ENCODE measurements at regions not wholly inside any gene's neighbourhood (a gene's known extent, or its start where the extent isn't known, plus 50 kb on each side); places are given as distances from the start of the nearest gene placed in this dataset.

DNA sequence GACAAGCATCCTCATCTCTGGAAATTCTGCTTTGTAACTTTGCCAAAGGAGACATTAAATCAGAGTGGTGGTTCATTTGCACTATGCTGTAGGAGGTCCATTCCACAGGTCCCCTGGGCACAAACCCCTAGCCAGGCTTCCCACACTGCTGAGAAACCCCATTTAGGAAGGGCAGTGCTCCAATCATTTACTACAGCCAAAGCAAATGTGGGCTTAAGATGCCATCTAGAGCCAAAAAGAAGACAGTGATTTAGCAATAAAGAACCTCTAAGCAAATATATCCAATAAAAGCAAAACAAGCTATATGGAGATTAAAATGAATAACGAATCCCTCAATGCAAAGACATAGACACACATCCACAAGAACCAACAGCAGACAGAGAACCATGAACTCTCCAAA, 129.0 kb upstream of the ALDH1B1 start:
- DNase-seq (ENCODE audit: low spot score) (no peak), ATAC-seq (no peak; the same call in 1 of the 2 replicates)
- POLR2A ChIA-PET, result no interaction called here
- no peak overlapping the region for H3K27ac Mint-ChIP-seq
- H3K36me3 Mint-ChIP-seq, result no peaks in the 10 kb centered on the region
- H3K4me3 Mint-ChIP-seq, result no peak overlapping the region
- H3K4me1 Mint-ChIP-seq, result no peaks in the 10 kb centered on the region
- TF ChIP-seq ZNF416 (CRISPR knock-in tag; IDR thresholded peaks at IDR 0.05) (no peak), CREB1 (CRISPR knock-in tag; IDR thresholded peaks at IDR 0.05) (no peak), JUN (CRISPR knock-in tag; IDR thresholded peaks at IDR 0.05) (no peak), GRHL2 (CRISPR knock-in tag; IDR thresholded peaks at IDR 0.05; ENCODE audit: insufficient replicate concordance, severe bottlenecking) (no peak)
- TF ChIP-seq, protein P1, sequence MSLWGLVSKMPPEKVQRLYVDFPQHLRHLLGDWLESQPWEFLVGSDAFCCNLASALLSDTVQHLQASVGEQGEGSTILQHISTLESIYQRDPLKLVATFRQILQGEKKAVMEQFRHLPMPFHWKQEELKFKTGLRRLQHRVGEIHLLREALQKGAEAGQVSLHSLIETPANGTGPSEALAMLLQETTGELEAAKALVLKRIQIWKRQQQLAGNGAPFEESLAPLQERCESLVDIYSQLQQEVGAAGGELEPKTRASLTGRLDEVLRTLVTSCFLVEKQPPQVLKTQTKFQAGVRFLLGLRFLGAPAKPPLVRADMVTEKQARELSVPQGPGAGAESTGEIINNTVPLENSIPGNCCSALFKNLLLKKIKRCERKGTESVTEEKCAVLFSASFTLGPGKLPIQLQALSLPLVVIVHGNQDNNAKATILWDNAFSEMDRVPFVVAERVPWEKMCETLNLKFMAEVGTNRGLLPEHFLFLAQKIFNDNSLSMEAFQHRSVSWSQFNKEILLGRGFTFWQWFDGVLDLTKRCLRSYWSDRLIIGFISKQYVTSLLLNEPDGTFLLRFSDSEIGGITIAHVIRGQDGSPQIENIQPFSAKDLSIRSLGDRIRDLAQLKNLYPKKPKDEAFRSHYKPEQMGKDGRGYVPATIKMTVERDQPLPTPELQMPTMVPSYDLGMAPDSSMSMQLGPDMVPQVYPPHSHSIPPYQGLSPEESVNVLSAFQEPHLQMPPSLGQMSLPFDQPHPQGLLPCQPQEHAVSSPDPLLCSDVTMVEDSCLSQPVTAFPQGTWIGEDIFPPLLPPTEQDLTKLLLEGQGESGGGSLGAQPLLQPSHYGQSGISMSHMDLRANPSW (CRISPR knock-in tag; conservative IDR thresholded peaks at IDR 0.05; ENCODE audit: low read depth), result no peak
- CTCF ChIA-PET, result interaction anchor here (0.6 to 2.9 kb wide), 18 partner anchors 9 to 479 kb away, joined by 3 to 37 read pairs (median 4); partner anchors contain the start of genes EXOSC3 and SLC25A51
- peaks cover 34% of the 10 kb centered on the region for H3K27me3 Mint-ChIP-seq (ENCODE audit: low read depth)
- peaks cover 22% of the 10 kb centered on the region for H3K9me3 Mint-ChIP-seq

DNA sequence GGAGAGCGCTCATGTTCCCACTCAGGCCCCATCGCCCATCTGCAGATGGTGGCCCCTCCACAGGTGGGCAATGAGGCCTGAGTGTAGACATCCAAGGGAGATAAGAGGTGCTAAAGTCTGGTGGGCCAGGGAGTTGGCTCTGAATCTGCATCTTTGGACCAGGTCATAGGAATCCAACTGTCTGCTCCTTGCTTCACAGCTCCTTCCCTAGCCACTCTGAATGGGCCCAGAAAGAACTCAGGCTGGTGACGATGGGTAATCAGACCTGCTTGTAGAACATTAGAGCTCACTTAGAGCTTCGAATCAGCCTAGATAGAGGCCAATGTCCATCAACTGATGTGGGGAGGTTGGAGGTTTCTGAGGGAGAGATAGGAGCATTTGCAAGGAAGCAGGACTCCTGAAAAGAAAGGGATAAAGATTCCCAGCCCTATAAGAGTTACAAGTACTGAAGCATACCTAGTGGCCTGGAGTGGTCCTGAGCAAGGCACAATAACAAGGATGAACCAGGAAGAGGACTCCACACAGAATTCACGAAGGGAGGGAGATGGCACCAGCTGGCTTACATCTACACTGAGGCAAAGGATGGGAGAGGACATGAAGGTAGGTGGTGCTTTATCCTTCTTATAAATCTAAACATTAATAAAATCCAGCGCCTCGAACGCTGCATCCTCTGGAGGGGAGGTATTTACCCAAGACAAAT, 132.8 kb upstream of the ALDH1B1 start:
- ChIA-PET CTCF (no interaction called here), POLR2A (no interaction called here)
- Mint-ChIP-seq H3K9me3 (peaks cover 7% of the 10 kb centered on the region; the same call in 1 of the 2 replicates), H3K36me3 (no peaks in the 10 kb centered on the region), H3K27me3 (ENCODE audit: low read depth) (peaks cover 32% of the 10 kb centered on the region), H3K27ac (no peak overlapping the region), H3K4me3 (no peak overlapping the region), H3K4me1 (no peaks in the 10 kb centered on the region)
- TF ChIP-seq ZNF396 (CRISPR knock-in tag; IDR thresholded peaks at IDR 0.05; ENCODE audit: borderline replicate concordance) (no peak), ZNF138 (CRISPR knock-in tag; conservative IDR thresholded peaks at IDR 0.05) (no peak), CREM (CRISPR knock-in tag; IDR thresholded peaks at IDR 0.05) (no peak), ZNF317 (CRISPR knock-in tag; IDR thresholded peaks at IDR 0.05; ENCODE audit: borderline replicate concordance, low read depth) (no peak), ESRRA (CRISPR knock-in tag; IDR thresholded peaks at IDR 0.05; ENCODE audit: borderline replicate concordance) (no peak), JAZF1 (CRISPR knock-in tag; IDR thresholded peaks at IDR 0.05) (no peak), ETV6 (CRISPR knock-in tag; IDR thresholded peaks at IDR 0.05) (no peak), ZNF416 (CRISPR knock-in tag; IDR thresholded peaks at IDR 0.05) (no peak), SMAD3 (CRISPR knock-in tag; IDR thresholded peaks at IDR 0.05; ENCODE audit: borderline replicate concordance) (no peak)
- TF ChIP-seq, protein P2, sequence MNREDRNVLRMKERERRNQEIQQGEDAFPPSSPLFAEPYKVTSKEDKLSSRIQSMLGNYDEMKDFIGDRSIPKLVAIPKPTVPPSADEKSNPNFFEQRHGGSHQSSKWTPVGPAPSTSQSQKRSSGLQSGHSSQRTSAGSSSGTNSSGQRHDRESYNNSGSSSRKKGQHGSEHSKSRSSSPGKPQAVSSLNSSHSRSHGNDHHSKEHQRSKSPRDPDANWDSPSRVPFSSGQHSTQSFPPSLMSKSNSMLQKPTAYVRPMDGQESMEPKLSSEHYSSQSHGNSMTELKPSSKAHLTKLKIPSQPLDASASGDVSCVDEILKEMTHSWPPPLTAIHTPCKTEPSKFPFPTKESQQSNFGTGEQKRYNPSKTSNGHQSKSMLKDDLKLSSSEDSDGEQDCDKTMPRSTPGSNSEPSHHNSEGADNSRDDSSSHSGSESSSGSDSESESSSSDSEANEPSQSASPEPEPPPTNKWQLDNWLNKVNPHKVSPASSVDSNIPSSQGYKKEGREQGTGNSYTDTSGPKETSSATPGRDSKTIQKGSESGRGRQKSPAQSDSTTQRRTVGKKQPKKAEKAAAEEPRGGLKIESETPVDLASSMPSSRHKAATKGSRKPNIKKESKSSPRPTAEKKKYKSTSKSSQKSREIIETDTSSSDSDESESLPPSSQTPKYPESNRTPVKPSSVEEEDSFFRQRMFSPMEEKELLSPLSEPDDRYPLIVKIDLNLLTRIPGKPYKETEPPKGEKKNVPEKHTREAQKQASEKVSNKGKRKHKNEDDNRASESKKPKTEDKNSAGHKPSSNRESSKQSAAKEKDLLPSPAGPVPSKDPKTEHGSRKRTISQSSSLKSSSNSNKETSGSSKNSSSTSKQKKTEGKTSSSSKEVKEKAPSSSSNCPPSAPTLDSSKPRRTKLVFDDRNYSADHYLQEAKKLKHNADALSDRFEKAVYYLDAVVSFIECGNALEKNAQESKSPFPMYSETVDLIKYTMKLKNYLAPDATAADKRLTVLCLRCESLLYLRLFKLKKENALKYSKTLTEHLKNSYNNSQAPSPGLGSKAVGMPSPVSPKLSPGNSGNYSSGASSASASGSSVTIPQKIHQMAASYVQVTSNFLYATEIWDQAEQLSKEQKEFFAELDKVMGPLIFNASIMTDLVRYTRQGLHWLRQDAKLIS (CRISPR knock-in tag; IDR thresholded peaks at IDR 0.05; ENCODE audit: borderline replicate concordance), result no peak
- TF ChIP-seq, protein P1 (CRISPR knock-in tag; conservative IDR thresholded peaks at IDR 0.05; ENCODE audit: low read depth), result no peak
- DNase-seq (ENCODE audit: low spot score), result no peak
- ATAC-seq, result no peak

Data from WTC11 (cell line).